Inflammatory macrophage treated with lipopolysaccharide for 1 hour (primary cell): ENCODE measurements at regions not wholly inside any gene's neighbourhood (a gene's known extent, or its start where the extent isn't known, plus 50 kb on each side); places are given as distances from the start of the nearest gene placed in this dataset.
A peak's percentile ranks its signal among the peaks of the same experiment; 100 is the strongest.
"Not testable (repeated sequence)": the region's sequence is repeated elsewhere in the genome, so short reads cannot be mapped to it uniquely, and the experiment has no call there.

Experiments
- DNase-seq, 2 donors: peaks; one replicate each; pipeline ENCODE4 v3.0.0-alpha.2; 2020 to 2022

DNA sequence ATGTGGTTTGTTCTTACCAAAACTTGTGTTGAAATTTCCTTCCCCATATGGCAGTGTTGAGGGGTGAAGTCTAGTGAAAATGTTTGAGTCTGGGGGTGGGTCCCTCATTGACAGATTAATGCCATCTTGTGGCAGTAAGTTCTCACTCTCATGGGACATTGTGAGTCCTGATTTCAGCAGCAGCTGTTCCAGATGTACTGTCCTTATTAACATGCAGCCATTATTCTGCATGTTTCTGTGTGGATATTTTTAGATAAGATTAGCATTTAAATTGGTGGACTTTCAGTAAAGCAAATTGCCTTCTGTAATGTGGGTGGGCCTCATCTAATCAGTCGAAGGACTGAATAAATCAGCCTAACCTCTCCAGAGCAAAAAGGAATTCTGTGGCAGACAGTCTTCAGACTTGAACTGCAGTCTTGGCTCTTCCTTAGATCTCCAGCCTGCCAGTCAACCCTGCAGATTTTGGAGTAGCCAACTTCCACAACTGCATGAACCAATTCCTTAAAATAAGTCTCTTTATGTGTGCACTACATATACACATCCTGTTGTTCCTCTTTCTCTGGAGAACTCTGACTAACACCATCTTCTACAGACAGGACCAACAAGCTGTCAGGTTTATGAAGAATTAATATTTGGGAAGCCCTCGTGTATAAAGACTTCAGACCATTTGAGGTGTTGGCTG is 138.7 kb upstream of the ZNF516 start:
- DNase-seq = no peak

DNA sequence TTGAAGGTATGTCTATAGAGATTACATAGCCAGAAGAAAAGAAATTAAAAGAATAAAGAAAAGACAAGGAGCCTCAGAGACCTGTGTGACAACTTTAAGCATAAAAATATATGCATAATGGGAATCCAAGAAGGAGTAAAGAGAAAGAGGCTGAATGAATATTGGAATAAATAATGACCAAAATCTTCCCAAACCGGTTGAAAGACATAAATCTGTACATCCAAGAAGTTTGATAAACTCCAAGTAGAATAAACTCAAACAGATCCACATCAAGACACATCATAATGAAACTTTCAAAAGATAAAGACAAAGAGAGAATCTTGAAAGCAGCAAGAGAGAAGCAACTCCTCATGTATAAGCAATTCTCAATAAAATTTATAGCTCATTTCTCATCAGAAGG is 132.4 kb upstream of the ZNF516 start:
- DNase-seq = no peak

- DNase-seq = no peak
Measured at GRCh38 chr18:76626991-76627390, 131.9 kb upstream of the ZNF516 start.

GRCh38 chr18:76622651-76623050 is 127.6 kb upstream of the ZNF516 start:
- no peak for DNase-seq

DNA sequence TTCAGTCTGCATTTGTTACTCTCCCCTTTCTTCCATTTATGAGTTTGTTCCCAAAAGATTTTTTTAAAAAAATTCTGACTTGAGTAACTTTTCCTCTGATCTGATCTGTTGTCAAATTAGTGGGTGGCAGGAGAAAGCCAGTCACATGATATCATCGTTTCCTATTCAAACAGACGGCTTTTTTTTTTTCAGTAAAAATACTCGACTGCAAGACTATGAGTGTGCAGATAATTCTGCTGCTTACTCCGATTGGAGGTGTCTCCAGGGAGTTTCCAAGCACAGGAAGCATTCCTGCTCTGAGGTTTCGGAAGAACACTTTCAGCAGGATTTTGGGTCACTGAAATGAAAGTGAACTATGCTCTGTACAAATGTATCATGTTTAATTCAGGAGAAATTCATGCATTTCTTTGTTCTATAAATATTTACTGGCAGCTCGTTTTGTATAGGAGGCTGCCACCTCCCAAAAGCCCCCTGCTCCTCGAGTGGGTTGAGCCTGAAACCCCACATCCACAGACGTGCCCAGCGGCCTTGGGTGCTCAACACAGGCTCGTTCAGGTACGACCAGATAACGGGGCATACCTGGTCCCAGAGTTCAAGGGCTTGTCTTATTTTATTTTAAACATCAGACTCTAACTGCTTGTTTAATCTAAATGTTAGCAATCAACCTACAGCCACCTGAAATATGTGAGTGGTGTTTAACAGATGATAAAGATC is 126.9 kb upstream of the ZNF516 start:
- DNase-seq = peak; percentile 57 to 79

DNA sequence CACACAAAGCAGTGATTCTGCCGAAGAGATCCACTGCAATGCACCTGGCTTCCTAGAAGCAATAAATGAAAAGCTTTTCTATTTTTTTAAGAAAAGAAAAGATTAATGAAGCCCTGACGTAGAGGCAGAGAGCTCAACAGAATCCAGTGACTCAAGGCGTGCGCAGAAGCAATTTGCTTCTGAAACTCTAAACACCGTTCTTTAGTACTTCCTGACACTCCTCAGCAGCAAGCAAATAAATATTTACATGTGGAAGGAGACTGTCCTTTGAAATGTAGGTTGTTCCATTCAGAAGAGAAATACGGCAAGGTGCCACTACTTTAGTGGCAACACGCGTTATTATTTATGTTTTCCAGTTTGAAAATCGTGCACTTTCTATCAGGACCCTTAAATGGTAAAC is 126.2 kb upstream of the ZNF516 start:
- DNase-seq = no peak

- peak; percentile 39 to 43 for DNase-seq
Measured at GRCh38 chr18:76620321-76621170, 125.5 kb upstream of the ZNF516 start.

GRCh38 chr18:76619621-76620315 is 124.7 kb upstream of the ZNF516 start:
- peak; percentile 70 to 85 for DNase-seq

DNA sequence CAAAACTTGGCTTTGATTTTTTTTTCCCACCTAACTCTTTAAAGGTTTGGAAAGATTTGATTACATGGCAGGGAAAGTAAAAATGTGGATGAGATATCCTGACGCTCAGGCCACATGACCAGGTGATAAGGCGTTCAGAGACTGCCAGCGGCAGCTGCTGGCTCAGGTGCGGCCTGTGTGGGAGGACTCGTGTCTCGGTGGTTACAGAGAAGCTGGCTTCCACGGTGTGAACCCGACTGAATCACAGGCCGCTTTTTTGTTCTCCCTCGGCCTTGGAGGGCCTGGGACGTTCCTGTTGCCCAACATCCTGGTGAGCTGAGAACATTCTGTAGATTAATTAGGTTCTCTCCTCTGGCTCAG is 124.2 kb upstream of the ZNF516 start:
- peak; percentile 33 to 43 for DNase-seq

- no peak for DNase-seq
Measured at GRCh38 chr18:76618721-76619120, 123.7 kb upstream of the ZNF516 start.

GRCh38 chr18:76616373-76616772 is 121.3 kb upstream of the ZNF516 start:
- DNase-seq = no peak

GRCh38 chr18:76615065-76615733 is 120.2 kb upstream of the ZNF516 start:
- DNase-seq = no peak

DNA sequence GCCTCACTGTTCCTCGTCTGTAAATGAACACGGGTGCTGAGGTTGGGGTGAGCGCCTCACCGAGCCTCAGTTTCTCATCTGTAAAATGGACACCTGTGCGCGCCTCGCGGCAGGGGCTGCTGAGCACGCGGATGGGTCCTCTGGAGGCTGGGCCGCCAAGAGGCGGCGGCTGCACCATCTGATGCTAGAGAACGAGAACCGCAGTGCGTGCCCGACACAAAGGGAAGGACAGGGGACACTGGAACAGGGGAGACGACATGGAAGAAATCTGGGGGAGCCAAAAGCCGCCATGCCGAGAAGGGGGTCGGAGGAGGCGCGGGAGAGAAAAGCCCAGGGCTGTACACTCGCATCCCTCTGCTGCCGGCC is 118.7 kb upstream of the ZNF516 start:
- no peak for DNase-seq

GRCh38 chr18:76613053-76613754 is 118.2 kb upstream of the ZNF516 start:
- no peak for DNase-seq

DNA sequence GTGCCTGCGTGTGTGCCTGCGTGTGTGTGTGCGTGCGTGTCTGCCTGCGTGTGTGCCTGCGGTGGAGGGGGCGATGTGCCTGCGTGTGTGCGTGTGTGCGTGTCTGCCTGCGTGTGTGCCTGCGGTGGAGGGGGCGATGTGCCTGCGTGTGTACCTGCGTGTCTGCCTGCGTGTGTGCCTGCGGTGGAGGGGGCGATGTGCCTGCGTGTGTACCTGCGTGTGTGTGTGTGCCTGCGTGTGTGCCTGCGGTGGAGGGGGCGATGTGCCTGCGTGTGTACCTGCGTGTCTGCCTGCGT is 116.7 kb upstream of the ZNF516 start:
- not testable (repeated sequence) for DNase-seq

DNA sequence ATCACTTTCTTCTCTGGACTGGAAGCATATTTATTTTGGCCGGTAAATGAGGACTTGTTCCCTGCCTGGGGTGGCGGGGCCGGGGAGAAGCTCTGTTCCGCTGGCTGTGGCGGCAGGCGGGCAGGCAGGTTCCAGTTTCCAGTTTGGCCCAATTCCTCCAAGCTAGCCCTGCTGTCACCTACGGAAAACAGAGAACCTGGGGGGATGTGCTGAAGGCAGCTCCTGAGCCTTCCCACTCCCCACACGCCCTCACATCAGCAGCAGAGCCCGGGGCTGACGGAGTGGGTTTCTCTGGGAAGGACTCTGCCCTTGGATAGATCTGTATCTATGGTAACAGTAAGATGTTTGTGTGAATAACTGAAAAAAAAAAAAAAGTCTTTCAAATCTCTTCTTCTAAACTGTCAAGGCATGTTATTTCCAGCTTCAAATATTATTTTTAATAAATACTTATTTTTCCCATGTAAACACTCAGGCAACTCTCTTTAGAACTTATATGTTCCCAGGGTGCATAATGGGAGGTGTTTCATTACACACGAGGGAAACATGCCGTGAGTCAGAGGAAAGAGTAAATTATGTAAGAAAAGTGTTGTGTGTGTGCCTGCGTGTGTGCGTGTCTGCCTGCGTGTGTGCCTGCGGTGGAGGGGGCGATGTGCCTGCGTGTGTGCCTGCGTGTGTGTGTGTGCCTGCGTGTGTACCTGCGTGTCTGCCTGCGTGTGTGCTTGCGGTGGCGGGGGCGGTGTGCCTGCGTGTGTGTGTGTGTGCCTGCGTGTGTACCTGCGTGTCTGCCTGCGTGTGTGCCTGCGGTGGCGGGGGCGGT is 116.1 kb upstream of the ZNF516 start:
- no peak for DNase-seq

DNA sequence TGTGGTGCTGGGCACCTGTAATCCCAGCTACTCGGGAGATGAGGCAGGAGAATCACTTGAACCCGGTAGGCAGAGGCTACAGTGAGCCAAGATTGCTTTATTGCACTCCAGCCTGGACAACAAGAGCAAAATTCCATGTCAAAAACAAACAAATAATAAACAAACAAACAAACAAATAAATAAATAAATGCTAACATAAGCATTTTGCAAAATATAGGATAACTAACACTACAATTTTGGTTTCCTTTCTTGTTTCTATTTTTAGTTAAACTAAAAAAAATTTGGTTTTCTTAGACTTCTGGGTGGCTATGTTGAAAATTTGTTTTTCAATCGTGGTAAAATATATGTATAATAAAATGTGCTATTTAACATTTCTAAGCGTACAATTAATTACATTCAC is 115.0 kb upstream of the ZNF516 start:
- DNase-seq = no peak

- no peak for DNase-seq
Measured at GRCh38 chr18:76605341-76605929, 110.4 kb upstream of the ZNF516 start.

GRCh38 chr18:76604935-76605240 is 109.8 kb upstream of the ZNF516 start:
- DNase-seq = no peak

GRCh38 chr18:76604108-76604934 is 109.3 kb upstream of the ZNF516 start:
- DNase-seq = no peak
